ENCODE measurements at regions not wholly inside any gene's neighbourhood (a gene's known extent, or its start where the extent isn't known, plus 50 kb on each side); places are given as distances from the start of the nearest gene placed in this dataset.

- TF ChIP-seq POLR2A (IDR thresholded peaks at IDR 0.05) = no peak
- TF ChIP-seq, protein P1, sequence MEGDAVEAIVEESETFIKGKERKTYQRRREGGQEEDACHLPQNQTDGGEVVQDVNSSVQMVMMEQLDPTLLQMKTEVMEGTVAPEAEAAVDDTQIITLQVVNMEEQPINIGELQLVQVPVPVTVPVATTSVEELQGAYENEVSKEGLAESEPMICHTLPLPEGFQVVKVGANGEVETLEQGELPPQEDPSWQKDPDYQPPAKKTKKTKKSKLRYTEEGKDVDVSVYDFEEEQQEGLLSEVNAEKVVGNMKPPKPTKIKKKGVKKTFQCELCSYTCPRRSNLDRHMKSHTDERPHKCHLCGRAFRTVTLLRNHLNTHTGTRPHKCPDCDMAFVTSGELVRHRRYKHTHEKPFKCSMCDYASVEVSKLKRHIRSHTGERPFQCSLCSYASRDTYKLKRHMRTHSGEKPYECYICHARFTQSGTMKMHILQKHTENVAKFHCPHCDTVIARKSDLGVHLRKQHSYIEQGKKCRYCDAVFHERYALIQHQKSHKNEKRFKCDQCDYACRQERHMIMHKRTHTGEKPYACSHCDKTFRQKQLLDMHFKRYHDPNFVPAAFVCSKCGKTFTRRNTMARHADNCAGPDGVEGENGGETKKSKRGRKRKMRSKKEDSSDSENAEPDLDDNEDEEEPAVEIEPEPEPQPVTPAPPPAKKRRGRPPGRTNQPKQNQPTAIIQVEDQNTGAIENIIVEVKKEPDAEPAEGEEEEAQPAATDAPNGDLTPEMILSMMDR (IDR thresholded peaks at IDR 0.05) = no peak
- TF ChIP-seq POLR2AphosphoS5 (IDR thresholded peaks at IDR 0.05) = no peak
- no peak for TF ChIP-seq EP300 (IDR thresholded peaks at IDR 0.05)
Observed at GRCh38 chr10:43801140-43801539, 152.5 kb upstream of the ZNF32 start.
